GM19240 (cell line): ENCODE measurements at regions not wholly inside any gene's neighbourhood (a gene's known extent, or its start where the extent isn't known, plus 50 kb on each side); places are given as distances from the start of the nearest gene placed in this dataset.
"Not testable (repeated sequence)": the region's sequence is repeated elsewhere in the genome, so short reads cannot be mapped to it uniquely, and the experiment has no call there.

Experiments
- DNase-seq: peaks from one replicate; pipeline ENCODE4 v3.0.0; 2011; ENCODE audit warnings: low spot score; ENCODE audit not compliant: insufficient read length

- no peak for DNase-seq
Measured at GRCh38 chr6:51468704-51469103, 618.7 kb downstream of the PKHD1 start.

DNA sequence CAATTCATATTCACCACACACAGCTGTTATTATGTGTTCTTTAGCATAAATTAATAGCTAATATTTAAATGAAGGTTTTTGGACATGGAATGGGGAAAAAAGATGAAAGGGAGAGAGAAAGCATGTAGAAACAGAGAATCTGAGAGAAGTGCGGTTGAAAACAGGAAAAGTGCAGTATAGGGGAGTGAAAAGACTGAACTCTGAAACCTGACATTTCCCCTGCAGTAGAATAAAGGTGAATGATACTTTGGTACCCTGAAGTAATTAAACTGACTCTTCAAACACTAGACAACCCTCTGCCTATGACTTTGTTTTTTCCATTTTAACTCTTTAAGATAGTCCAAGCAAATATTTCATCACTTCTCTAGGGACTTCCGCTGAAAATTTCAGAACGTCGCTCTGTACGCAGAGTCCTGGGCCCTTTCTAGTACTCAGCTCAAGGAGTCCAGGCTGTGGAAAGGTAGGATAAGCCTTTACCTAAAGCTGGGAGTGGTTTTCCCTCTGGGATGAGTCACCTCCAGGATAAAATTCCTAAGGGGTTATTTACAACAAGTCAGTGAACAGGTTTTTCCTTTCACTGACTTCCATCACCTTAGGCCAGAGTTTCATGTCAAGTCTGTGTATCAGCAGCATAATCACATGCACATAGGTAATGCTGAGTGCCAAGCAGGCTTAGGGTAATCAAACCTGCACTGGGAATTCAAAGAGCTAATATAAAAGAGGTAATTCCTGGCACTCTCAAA, 614.5 kb downstream of the PKHD1 start:
- DNase-seq, result no peak

DNA sequence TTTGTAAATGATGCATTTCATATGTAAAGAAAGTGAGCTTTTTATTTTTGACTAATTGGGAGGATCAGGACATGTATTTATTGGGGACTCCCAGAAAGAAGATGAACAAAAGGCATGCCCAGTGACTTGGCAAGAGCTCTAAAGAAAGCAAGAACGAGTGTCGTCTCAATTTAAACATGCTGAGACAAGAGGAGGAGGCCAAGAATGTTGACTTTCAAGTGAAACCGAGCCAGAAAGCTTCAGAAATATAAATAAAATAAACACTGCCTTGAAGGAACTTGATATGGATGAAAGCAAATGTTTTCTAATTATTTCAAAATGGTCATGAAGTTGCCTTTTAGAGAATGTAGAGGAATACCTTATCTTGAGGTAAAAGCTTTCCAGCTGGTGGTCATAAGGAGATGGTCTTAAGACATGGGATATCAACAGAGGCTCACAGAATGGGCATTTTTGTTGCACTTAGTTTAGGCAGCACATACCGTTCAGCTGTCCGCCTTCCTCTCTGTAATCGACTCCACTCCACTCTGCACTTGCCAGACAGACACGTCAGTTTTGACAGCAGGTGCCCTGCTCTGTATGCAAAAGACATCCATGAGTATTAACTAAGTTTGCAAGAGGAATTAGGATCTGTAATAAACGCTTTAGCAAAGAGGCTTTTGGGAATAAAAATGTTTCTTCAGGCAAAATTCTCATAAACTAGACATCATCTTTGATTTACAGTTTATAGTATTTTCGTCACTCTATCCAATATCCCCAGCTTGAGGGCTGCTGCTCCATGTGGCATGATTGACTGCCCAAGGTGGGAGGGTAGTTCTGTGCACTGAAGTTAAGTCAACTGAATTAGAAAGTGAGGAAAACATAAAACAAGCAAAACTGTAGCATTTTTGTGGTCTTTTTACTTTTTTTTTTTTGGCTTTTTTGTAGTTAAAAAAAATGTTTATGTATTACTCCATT, 613.1 kb downstream of the PKHD1 start:
- no peak for DNase-seq

- DNase-seq, result no peak
Measured at GRCh38 chr6:51477711-51478311, 609.6 kb downstream of the PKHD1 start.

- DNase-seq, result no peak
Measured at GRCh38 chr6:51479296-51479695, 608.1 kb downstream of the PKHD1 start.

DNA sequence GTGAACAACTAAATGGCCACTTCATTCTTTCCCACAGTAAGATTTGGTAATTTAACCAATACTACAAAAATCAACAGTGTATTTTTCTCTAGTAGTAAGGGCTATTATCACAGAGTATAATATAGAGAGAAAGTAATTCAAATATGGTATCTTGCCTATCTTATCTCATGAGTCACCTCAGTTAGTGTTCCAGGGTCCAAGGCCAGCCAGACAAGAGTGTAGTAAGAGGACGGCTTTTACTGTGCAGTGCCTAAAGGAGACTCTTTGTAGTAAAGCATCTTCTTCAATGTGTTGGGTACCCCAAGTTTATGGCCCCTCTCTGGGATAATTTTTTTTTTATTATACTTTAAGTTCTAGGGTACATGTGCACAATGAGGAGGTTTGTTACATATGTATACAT, 607.4 kb downstream of the PKHD1 start:
- no peak for DNase-seq

DNA sequence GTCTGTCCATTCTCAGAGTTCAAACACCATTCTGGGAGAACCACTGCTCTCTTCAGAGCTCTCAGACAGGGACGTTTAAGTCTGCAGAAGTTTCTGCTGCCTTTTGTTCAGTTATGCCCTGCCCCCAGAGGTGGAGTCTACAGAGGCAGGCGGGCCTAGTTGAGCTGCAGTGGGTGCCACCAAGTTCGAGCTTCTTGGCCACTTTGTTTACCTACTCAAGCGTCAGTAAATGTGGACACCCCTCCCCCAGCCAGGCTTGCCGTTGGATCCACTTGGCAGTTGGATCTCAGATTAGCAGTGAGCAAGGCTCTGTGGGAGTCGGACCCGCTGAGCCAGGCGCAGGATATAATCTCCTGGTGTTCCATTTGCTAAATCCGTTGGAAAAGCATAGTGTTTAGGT, 601.5 kb downstream of the PKHD1 start:
- DNase-seq, result not testable (repeated sequence)

DNA sequence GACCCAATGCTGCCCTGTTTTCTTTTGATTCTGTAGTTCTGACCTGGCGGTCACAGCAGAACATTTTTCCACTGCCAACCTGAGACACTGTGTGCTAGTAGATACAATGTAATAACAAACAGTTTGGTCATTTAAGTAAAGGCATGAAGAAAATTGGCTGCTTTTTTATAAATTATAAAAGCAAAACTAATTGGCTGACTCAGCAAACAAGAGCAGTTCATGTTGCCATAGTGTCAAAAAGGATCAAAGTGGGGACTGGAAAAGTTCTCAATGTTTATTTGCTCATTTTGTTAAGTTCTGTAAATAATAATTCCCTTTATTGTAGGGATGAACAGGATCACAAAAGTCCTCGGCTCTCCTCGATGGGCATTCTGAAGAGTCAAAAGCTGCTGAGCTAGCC, 599.5 kb downstream of the PKHD1 start:
- DNase-seq, result no peak

- no peak for DNase-seq
Measured at GRCh38 chr6:51489133-51489532, 598.3 kb downstream of the PKHD1 start.

DNA sequence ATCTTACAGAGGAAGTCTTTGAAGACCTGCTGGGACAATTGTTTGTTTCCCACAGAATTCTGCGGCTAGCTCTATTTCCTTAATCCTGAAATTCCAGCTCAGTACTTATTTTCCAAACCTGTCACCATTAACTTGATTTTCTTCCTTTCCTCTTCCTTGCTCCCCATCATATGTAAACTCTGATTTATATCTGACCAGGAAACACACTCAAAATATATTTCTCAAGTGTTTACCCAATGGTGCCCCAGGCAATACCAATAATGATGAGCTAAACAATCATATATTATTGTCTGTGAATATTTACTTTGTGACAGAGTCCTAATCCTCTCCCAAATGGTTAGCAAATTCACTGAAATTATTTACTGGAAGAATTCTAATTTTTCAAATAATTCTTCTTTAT, 597.3 kb downstream of the PKHD1 start:
- no peak for DNase-seq

DNA sequence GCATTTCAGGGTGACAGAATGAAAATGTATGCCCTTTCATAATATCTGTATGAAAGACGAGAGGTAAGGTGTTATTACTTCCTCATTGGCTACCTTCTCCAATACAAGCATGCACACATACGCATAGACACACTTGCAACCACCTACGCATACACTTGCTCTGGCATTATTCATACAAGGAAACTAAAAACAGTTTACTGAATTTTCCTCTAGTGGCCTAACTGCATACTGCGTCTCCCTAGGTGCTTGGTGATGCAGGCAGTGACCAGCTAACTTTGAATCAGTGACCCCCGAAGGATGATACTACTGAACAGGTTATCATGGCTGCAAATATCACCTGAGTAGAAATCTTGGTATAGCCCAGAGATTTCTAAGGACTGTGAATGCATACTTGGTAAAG, 593.1 kb downstream of the PKHD1 start:
- DNase-seq, result no peak

GRCh38 chr6:51495096-51495495, 592.3 kb downstream of the PKHD1 start:
- DNase-seq, result no peak

DNA sequence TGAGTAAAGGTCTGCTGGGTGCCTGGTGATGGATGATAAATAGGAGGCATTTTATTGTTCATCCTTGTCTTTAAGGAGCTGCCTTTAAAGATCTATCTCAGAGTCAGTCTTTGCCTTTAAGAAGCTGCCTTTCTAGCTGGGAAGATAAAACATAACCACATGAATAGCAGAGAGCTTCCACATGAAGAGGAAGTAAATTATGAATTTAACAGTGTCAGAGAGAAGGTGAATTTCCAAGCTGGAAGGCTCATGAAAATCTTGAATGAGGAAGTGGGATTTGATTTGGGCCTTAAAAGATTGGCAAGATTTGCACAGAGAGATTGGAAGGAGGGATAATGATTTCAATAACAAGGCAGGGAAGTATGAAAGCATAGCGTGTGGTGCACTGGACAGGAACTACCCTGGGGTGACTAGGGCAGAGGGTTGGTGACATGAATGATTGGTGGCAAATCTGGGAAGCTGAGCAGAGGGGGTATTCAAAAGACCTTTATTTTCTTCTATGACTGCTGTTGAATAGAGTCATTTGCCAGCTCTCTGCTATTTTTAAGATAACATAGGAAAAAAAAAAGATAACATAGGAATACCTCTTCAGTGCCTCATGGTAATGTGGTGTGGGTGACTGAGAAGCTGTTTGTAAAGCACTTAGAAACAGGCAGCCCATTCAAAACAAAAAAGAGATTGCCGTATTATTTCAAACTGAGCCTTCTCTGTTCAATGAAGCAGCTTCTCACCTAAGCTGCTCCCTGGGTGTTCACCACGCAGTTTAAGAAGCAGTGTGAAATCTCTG, 591.6 kb downstream of the PKHD1 start:
- no peak for DNase-seq

- DNase-seq, result no peak
Measured at GRCh38 chr6:51502996-51503395, 584.4 kb downstream of the PKHD1 start.

DNA sequence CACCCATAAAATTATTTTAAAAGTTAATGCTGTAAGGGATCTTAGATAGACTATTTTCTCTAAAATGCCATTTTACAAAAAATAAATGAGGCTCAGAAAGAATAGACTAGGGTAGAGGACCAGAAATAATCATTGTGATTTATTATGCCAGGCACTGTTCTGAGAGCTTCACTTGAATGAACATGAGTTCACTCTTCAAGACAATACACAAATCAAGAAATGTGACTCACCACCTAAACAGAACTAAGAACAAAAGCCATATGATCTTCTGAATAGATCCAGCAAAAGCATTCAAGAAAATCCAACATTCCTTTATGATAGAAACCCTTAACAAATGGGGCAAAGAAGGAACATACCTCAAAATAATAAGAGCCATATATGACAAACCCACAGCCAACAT, 582.0 kb downstream of the PKHD1 start:
- no peak for DNase-seq

DNA sequence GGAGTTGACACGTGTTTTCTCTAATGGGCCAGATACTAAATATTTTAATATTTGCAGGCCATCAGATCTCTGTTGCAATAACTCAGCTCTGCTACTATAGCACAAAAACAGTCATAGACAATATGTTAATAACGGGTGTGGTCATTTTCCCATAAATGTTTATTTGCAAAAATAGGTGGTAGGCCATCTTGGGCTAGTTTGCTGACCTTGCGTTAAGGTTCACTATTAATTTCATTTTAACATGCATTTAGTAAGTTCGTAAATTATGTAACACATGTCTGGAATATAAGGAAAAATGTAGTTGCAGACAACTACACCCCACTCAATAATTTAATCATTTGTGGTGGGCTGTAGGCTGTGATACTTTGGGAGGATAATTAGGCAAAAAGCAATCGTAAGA, 577.8 kb downstream of the PKHD1 start:
- DNase-seq, result no peak

DNA sequence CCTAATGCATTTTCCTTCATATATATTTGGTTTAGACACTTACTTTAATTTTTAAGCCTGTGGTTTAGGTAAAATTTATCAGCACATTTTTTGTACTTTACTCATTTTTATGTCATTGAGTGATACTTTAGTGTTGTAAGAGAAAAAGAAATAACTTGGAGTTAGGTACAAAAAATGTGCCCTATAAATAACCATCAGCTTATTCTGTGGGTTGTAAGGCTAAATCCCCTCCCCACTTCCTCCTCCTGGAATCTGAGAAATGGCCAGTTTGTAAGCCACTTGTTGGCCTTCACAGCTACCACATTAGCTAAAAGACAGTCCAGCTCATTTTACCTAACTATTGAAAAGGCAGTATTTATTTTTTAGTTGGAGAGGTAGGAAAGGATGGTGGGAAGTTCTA, 576.3 kb downstream of the PKHD1 start:
- no peak for DNase-seq

GRCh38 chr6:51513891-51514747, 573.3 kb downstream of the PKHD1 start:
- DNase-seq, result no peak

DNA sequence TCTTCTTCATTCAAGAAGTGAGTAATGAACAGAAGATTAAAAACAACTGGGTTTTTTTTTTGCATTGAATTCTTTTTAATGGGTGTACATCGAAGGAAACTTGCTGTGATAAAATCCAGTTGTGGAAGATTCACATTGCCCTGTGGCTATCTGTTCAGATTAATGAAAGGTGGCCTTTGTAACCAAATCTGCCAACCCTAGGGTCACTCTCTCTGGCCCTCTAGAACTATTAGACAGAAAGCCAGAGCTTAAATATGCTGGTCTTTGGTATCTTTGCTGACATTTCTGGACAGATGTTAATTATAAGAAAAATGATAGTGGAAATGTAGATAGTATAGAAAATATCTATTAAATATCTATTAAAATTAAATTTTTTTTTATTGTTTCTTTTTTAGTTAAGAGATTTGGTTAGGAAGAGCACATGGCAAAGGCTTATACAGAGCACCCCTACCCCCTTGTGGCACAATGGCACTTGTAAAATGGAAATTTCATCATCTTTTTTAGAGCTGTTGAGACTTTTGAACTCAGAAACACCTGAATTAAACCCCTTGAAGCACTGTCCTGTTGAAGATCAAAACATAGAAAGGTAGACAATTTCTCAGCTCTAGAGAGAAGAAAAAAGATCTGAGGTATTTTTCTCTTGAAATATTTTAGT, 572.5 kb downstream of the PKHD1 start:
- no peak for DNase-seq

- DNase-seq, result no peak
Measured at GRCh38 chr6:51526049-51526448, 561.4 kb downstream of the PKHD1 start.
